ENCODE measurements at regions not wholly inside any gene's neighbourhood (a gene's known extent, or its start where the extent isn't known, plus 50 kb on each side); places are given as distances from the start of the nearest gene placed in this dataset.

DNA sequence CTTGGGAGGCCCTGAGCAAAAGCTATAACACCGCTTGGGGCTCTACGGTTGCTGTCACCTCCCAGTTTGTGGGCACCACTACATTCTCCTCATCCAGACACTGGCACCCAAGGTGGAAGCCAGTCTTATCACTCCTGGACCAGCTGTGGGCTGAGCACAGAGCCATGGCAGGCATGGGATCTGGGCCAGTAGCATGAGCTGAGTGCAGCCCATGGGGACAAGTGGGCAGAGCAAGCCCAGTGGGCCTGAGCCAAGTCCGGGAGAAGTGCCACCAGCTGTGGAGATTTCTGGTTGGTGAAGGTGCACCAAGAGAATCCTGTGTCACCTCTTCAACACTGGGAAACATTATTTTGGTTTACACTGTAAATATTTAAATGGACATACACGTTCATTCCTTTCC, 1013.0 kb downstream of the TECRL start (continued):
- TF ChIP-seq ELK4 (CRISPR knock-in tag; IDR thresholded peaks at IDR 0.05; ENCODE audit: borderline replicate concordance), result no peak
- no peak for TF ChIP-seq ZKSCAN1 (IDR thresholded peaks at IDR 0.05; ENCODE audit: low read length)
- TF ChIP-seq CC2D1A (CRISPR knock-in tag; IDR thresholded peaks at IDR 0.05), result no peak
- no peak for TF ChIP-seq ZNF883 (CRISPR knock-in tag; IDR thresholded peaks at IDR 0.05; ENCODE audit: not compliant biosample characterization)
- TF ChIP-seq, protein P1, sequence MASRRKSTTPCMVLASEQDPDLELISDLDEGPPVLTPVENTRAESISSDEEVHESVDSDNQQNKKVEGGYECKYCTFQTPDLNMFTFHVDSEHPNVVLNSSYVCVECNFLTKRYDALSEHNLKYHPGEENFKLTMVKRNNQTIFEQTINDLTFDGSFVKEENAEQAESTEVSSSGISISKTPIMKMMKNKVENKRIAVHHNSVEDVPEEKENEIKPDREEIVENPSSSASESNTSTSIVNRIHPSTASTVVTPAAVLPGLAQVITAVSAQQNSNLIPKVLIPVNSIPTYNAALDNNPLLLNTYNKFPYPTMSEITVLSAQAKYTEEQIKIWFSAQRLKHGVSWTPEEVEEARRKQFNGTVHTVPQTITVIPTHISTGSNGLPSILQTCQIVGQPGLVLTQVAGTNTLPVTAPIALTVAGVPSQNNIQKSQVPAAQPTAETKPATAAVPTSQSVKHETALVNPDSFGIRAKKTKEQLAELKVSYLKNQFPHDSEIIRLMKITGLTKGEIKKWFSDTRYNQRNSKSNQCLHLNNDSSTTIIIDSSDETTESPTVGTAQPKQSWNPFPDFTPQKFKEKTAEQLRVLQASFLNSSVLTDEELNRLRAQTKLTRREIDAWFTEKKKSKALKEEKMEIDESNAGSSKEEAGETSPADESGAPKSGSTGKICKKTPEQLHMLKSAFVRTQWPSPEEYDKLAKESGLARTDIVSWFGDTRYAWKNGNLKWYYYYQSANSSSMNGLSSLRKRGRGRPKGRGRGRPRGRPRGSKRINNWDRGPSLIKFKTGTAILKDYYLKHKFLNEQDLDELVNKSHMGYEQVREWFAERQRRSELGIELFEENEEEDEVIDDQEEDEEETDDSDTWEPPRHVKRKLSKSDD (CRISPR knock-in tag; IDR thresholded peaks at IDR 0.05; ENCODE audit: low read depth), result no peak
- TF ChIP-seq ZMYM3 (CRISPR knock-in tag; IDR thresholded peaks at IDR 0.05), result no peak
- TF ChIP-seq SSRP1 (CRISPR knock-in tag; IDR thresholded peaks at IDR 0.05), result no peak

DNA sequence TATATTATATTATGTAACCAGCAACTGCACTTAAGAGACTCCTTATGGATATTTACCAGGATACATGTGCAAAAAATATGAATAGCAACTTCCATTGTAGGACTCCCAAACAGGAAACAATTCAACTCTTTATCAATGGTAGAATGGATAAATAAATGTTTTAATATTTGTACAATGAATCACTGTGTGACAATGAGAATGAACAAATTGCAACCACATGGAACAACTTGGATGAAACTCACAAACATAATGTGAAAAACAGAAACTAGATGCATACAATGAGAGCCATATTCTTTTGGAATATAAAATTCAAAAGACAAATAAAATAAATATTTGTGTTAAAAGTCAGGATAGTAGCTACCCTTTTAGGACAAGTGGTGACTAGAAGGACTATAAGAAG, 1015.7 kb downstream of the TECRL start:
- intact Hi-C loops (cut with micrococcal nuclease; ENCODE audit: unreplicated experiment) (no loop called here), in situ Hi-C loops (cut with HindIII; ENCODE audit: extremely low pct_ligation_motif_present, low pct_unique_long_range_greater_than_20kb) (no loop called here)
- Histone ChIP-seq H3K36me3 (replicated peaks in 1 of 2; ENCODE audit: control insufficient read depth in 1 of 2, insufficient read depth in 2 of 2, low read length in 2 of 2) (no peaks in the 10 kb centered on the region), H2AFZ (ENCODE audit: low read length) (no peak overlapping the region), H3K9me3 (ENCODE audit: low read length) (no peaks in the 10 kb centered on the region), H3K27me3 (ENCODE audit: control insufficient read depth in 1 of 2, insufficient read depth in 2 of 2, low read length in 2 of 2) (no peaks in the 10 kb centered on the region), H3K79me2 (ENCODE audit: insufficient read depth, low read length) (no peaks in the 10 kb centered on the region), H3K4me1 (ENCODE audit: insufficient read depth, low read length) (no peaks in the 10 kb centered on the region), H3K9ac (ENCODE audit: insufficient read depth, low read depth, low read length) (no peak overlapping the region), H4K20me1 (ENCODE audit: insufficient read depth, low read length) (no peaks in the 10 kb centered on the region), H3K27ac (ENCODE audit: extremely low read length, insufficient read depth, low read length) (no peak overlapping the region), H3K4me2 (ENCODE audit: low read depth, low read length) (no peak overlapping the region), H3K4me3 (replicated peaks in 1 of 3; ENCODE audit: insufficient read depth in 1 of 3, low read depth in 2 of 3, low read length in 3 of 3) (no peak overlapping the region)
- TF ChIP-seq ZKSCAN8 (CRISPR knock-in tag; IDR thresholded peaks at IDR 0.05; ENCODE audit: borderline replicate concordance) (no peak), ZNF329 (CRISPR knock-in tag; IDR thresholded peaks at IDR 0.05; ENCODE audit: low read depth) (no peak), AKAP8 (CRISPR knock-in tag; IDR thresholded peaks at IDR 0.05) (no peak), ZNF749 (CRISPR knock-in tag; IDR thresholded peaks at IDR 0.05; ENCODE audit: borderline replicate concordance) (no peak), SAP130 (CRISPR knock-in tag; IDR thresholded peaks at IDR 0.05; ENCODE audit: low read depth) (no peak), ZC3H13 (CRISPR knock-in tag; IDR thresholded peaks at IDR 0.05) (no peak), HOXA5 (CRISPR knock-in tag; IDR thresholded peaks at IDR 0.05) (no peak), HOMEZ (CRISPR knock-in tag; IDR thresholded peaks at IDR 0.05; ENCODE audit: low read depth) (no peak), HOXA7 (CRISPR knock-in tag; IDR thresholded peaks at IDR 0.05) (no peak), SIX4 (CRISPR knock-in tag; IDR thresholded peaks at IDR 0.05) (no peak)
- ATAC-seq, result no peak
- no TSS peak for BruUV-seq (replicated peaks)
- ChIA-PET CTCF (ENCODE audit: low intra/inter-chr PET ratio, low total read pairs) (no interaction called here), POLR2A (no interaction called here)
- DNase-seq (ENCODE audit: low spot score), result no peak
- no peak for FAIRE-seq

Measured in HepG2 (cell line).